Gastrocnemius medialis (tissue), 4 donors: ENCODE measurements at regions not wholly inside any gene's neighbourhood (a gene's known extent, or its start where the extent isn't known, plus 50 kb on each side); places are given as distances from the start of the nearest gene placed in this dataset.

Experiments
- CTCF ChIP-seq, 5 experiments: fragments of 450-650 bp in 3 of 5; fragments of 200-600 bp in 2 of 5; sonication (generic) in 2 of 5; IDR thresholded peaks in 4 of 5; conservative IDR thresholded peaks in 1 of 5; 1 replicate in 4 of 5; 2 replicates in 1 of 5; pipeline ENCODE4 v1.5.1; 2016 to 2019; ENCODE audit warnings: antibody characterized with exemption in 5 of 5, mild to moderate bottlenecking in 3 of 5, moderate library complexity in 3 of 5
- POLR2A ChIP-seq, 2 donors: fragments of 450-650 bp; IDR thresholded peaks; one replicate each; pipeline ENCODE4 v1.6.1; 2017; ENCODE audit warnings: antibody characterized with exemption in 2 of 2, mild to moderate bottlenecking in 2 of 2, moderate library complexity in 2 of 2

GRCh38 chr3:25084016-25084415, 344.0 kb upstream of the RARB start:
- TF ChIP-seq CTCF (IDR thresholded peaks at IDR 0.05 in 4 of 5, conservative IDR thresholded peaks at IDR 0.05 in 1 of 5) (no peak), POLR2A (IDR thresholded peaks at IDR 0.05) (no peak)
